ENCODE measurements at regions not wholly inside any gene's neighbourhood (a gene's known extent, or its start where the extent isn't known, plus 50 kb on each side); places are given as distances from the start of the nearest gene placed in this dataset.

GRCh38 chr5:72658761-72659540, 151.7 kb upstream of the ZNF366 start:
- no peak for TF ChIP-seq CTCF (IDR thresholded peaks at IDR 0.05)
- Histone ChIP-seq H3K4me3 (no peak overlapping the region), H3K9me3 (no peaks in the 10 kb centered on the region), H3K4me1 (no peaks in the 10 kb centered on the region), H3K27ac (no peak overlapping the region), H3K27me3 (no peaks in the 10 kb centered on the region), H3K36me3 (no peaks in the 10 kb centered on the region)
- ATAC-seq (no peak), DNase-seq (no peak)
- intact Hi-C loops (cut with DNase I), result no loop called here

GRCh38 chr5:72658161-72658560, 151.0 kb upstream of the ZNF366 start:
- Histone ChIP-seq H3K27ac (no peak overlapping the region), H3K27me3 (no peaks in the 10 kb centered on the region), H3K4me1 (no peaks in the 10 kb centered on the region), H3K9me3 (no peaks in the 10 kb centered on the region), H3K4me3 (no peak overlapping the region), H3K36me3 (no peaks in the 10 kb centered on the region)
- intact Hi-C loops (cut with DNase I), result no loop called here
- DNase-seq (no peak), ATAC-seq (no peak)
- no peak for TF ChIP-seq CTCF (IDR thresholded peaks at IDR 0.05)

GRCh38 chr5:72656756-72657513, 149.7 kb upstream of the ZNF366 start:
- Histone ChIP-seq H3K4me3 (no peak overlapping the region), H3K36me3 (no peaks in the 10 kb centered on the region), H3K27ac (no peak overlapping the region), H3K27me3 (no peaks in the 10 kb centered on the region), H3K4me1 (no peaks in the 10 kb centered on the region), H3K9me3 (no peaks in the 10 kb centered on the region)
- intact Hi-C loops (cut with DNase I), result no loop called here
- DNase-seq (no peak), ATAC-seq (no peak)
- TF ChIP-seq CTCF (IDR thresholded peaks at IDR 0.05), result no peak

GRCh38 chr5:72656331-72656730, 149.1 kb upstream of the ZNF366 start:
- ATAC-seq, result no peak
- Histone ChIP-seq H3K27me3 (no peaks in the 10 kb centered on the region), H3K9me3 (no peaks in the 10 kb centered on the region), H3K36me3 (no peaks in the 10 kb centered on the region), H3K4me3 (no peak overlapping the region), H3K27ac (no peak overlapping the region), H3K4me1 (no peaks in the 10 kb centered on the region)
- intact Hi-C loops (cut with DNase I), result no loop called here
- DNase-seq, result no peak
- no peak for TF ChIP-seq CTCF (IDR thresholded peaks at IDR 0.05)

GRCh38 chr5:72654231-72654630, 147.0 kb upstream of the ZNF366 start:
- Histone ChIP-seq H3K4me1 (no peaks in the 10 kb centered on the region), H3K27me3 (no peaks in the 10 kb centered on the region), H3K4me3 (no peak overlapping the region), H3K27ac (no peak overlapping the region), H3K36me3 (no peaks in the 10 kb centered on the region), H3K9me3 (no peaks in the 10 kb centered on the region)
- intact Hi-C loops (cut with DNase I), result no loop called here
- ATAC-seq, result no peak
- no peak for TF ChIP-seq CTCF (IDR thresholded peaks at IDR 0.05)
- no peak for DNase-seq

Measured in upper lobe of right lung (tissue), 1 donor.